GM12892 (cell line): ENCODE measurements at regions not wholly inside any gene's neighbourhood (a gene's known extent, or its start where the extent isn't known, plus 50 kb on each side); places are given as distances from the start of the nearest gene placed in this dataset.

Experiments used
- POLR2A ChIP-seq: IDR thresholded peaks from 2 replicates; pipeline ENCODE4 v1.6.1; 2011; ENCODE audit warnings: low read depth, low read length, control low read depth
- TAF1 ChIP-seq: IDR thresholded peaks from 2 replicates; pipeline ENCODE4 v1.6.1; 2011; ENCODE audit warnings: low read depth, mild to moderate bottlenecking, control low read depth, low read length, borderline replicate concordance

DNA sequence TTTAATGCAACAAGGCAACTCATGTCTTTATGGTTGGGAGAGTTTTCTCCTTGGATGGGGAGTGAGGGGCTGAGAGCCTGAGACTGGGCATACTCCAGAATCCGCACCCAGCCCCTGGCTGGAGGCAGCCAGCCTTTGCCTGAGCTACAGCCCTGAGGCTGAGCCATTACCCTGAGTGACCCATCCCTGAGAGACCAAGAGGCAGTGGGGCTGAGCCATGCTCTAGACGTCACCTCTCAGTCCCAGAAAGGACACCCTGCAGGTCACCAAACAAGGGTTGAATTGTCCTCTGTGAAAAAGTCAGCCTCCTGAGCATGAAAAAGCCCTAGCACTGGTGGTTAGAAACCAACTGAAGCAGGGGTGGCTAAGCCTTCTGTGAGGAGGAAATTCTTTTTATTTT, 151.2 kb upstream of the GATB start:
- TF ChIP-seq POLR2A (no peak), TAF1 (no peak)
